Hindlimb muscle (tissue), 1 donor: ENCODE measurements at regions not wholly inside any gene's neighbourhood (a gene's known extent, or its start where the extent isn't known, plus 50 kb on each side); places are given as distances from the start of the nearest gene placed in this dataset.
"Not testable (repeated sequence)": the region's sequence is repeated elsewhere in the genome, so short reads cannot be mapped to it uniquely, and the experiment has no call there.

Source experiments
- DNase-seq: peaks from one replicate; pipeline ENCODE4 v3.0.0-alpha.2; 2013

DNA sequence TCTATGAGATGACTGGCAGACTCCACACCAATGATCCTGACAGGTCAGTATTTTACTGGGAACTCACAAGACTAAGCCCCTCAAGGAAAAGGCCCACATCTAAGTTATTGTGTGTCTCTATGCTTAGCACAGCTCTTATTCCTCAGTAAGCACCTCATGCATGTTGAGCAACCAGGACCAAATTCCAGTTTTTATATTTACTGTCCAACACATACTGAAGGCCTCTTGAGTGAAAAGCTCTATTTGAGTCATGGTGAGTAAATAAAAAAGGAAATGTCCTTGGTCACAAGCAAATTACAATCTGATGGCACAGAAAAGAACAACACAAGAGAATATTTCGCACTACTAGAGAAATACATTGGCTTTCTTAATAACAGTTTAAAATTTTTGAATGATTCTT, 87.9 kb upstream of the ETAA1 start:
- no peak for DNase-seq

DNA sequence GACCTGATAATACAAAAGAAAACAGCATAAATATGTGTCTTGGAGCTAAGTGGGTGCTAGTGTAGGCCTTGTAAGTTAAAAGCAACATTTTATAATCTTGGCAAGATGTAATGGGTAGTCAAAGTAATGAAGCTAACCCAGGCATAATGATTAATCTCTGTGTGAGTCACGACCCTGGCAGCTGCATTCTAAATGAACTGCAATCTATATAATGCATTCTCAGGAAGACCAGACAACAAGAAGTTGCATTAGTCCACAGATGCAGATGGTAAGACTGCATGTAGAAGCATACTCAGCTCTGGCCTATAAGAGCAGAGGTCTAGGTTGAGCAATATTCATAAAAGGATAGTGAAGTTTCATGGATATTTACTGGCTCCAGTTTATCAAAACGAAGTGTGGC, 85.6 kb upstream of the ETAA1 start:
- DNase-seq = no peak

DNA sequence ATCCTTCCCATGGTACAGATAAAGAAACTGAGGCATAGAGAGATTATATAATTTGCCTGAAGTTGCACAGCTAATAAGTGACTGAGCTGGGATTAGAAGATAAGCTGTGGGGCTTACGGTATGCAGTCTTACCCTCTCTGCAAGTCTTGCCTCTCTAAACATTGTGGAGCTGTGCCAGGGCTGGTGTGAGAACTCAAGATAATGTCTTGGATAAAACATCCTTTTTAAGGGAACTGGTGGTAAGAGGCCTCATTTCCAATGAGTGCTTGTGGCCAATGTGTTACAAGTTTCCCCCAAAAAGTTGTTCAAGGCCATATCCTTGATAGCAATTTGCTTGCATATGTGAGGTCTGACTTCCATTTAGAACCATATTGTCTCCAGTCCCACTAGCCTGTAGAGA, 84.3 kb upstream of the ETAA1 start:
- DNase-seq = no peak

DNA sequence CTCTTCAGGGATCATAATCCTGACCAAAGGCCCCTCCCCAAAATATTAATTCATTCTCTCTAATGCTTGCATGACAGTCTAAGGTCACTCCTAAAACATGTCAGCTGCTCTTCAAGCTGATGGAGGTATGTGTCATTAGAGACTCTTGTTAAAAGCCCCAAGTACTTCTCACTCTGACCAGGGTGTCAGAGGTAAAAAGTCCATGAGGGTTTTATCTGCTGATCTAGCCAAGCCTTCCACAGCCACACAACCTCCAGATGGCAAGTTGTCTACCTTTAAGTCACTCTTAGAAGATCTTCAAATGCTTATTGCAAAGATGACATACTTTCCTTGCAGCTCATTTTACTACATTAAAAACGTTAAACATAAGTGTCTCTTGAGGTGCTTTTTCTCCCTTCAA, 83.6 kb upstream of the ETAA1 start:
- no peak for DNase-seq

DNA sequence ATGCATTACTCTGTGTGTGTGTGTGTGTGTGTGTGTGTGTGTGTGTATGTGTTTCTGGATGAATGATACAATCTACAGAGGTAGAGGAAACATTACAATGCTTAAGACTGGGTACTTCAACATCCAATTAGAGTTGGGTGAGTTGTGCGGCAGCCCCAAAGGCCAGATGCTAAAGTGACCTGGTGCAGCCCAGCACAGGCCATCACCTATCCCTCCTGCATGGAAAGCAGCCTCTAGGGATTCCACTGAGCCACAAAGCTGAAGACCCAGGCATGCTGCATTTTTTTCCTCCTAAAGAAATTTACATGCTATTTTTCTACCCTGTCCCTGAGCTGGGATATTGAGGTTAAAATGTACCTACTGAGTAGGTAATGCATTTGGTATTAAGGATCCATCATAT, 79.1 kb upstream of the ETAA1 start:
- no peak for DNase-seq

DNA sequence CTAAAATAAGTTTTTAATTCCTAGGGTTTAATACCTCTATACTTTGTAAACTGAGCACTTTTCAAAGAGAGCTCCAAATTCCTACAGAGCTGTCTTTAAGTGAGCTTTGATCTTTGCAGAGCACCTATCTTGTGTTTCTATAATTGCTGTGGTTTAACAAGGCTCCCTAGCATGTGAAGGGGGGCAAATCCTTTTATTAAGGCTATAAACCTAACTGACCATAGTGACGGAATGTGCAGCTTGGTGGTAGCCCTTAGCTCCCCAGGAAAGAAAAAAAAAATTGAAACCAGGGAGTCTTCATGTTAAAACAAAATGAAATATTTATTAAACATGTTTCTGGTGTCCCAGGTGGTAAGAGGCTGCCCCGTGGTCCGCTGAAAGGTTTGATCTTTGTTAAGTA, 78.6 kb upstream of the ETAA1 start:
- DNase-seq = no peak

DNA sequence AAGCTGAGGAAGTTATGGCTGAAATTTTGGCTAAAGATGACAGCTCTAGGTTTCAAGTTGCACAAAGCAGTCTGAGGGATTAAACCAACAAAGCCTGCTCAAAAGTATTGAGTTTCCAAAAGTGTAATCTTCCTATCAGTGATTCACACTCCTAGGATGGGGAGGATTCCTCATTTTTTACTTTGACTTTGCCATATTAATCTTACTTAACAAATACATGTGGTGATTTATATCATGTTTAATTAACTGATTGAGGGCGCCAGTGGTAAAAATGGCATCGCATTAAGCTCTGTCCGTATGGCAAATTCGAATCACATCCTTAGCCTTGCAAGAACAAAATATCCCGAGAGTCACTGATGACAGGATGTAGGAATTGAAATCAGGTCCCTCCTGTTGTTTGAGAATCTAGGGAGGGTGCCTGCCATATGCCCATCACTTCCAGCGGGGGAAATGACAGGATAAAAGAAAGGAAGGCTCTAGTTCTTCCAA, 78.1 kb upstream of the ETAA1 start:
- DNase-seq = no peak

DNA sequence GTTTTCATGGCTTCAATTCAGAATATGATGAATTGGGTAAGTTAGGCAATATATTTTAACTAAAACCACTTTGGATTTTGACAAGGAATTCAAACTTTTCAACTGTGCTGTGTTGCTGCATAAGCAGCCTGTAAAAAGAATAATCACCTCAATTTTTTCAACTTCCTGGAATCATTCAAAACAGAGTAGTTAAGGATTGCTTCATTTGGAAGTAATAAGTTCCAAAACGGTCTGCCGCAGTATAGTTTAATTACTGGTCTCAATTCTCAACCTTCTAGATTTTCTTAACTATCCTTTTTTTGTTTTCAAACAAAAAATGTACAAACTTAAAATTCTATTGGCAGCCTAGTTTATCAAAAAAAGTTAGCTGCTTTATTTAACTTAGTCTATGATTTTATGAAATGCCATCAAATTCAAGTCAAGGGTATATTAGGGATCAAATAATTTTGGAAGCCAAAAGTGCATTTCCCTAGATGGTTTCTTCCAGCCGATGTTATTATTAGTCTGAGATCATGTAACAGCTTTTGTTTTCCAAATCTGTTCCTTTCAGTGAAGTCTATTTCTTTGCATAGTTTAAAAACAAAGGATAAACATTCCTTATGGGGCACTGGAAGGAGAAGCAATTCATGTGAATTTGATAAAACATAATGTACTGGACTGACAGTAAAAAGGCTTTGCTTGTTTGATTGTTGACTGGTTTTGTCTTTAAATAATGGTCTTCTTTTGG, 76.1 kb upstream of the ETAA1 start:
- no peak for DNase-seq

DNA sequence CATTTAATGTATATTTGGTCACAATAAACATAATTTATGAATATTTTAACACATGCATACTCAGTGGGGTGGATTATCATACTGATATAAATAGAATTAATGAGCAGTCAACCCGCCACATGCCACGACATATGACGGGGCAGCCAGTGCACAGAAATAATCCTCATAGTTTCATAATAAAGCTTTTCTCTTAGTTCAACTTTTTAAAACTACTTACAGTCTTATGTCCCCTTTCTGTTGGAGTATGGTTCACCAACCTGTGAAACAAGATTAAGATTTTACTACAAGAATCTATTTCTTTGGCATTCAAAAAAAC, 75.6 kb upstream of the ETAA1 start:
- DNase-seq = no peak

DNA sequence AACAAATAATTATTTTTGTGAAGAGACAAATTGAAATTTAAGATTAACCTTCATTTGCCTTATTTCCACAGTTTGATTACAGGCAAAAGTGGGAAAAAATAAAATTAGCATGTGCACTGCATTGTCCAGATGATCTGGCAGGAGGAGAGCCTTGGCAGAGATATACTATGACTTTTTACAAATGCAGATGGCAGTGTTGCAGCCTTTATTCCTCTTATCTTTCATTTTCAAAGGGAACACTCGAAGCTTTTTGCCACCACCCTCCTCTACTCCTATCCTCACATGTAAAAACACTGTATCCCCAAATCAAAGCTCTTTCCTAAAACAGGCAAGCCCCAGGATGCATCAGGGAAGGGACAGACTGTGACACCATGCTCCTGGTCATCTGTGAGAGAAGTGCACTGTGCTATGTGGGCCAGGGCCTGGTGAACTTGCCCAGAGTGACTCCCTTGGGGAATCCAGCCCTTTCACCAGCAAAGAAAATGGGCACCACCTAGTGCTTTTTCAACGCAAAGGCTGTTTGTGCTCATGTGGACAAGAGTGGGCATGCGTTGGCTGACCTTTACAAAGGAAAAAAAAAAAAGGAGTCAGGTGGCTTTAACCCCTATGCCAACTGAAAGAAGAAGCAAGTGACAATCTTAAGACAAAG, 74.7 kb upstream of the ETAA1 start:
- DNase-seq = no peak

DNA sequence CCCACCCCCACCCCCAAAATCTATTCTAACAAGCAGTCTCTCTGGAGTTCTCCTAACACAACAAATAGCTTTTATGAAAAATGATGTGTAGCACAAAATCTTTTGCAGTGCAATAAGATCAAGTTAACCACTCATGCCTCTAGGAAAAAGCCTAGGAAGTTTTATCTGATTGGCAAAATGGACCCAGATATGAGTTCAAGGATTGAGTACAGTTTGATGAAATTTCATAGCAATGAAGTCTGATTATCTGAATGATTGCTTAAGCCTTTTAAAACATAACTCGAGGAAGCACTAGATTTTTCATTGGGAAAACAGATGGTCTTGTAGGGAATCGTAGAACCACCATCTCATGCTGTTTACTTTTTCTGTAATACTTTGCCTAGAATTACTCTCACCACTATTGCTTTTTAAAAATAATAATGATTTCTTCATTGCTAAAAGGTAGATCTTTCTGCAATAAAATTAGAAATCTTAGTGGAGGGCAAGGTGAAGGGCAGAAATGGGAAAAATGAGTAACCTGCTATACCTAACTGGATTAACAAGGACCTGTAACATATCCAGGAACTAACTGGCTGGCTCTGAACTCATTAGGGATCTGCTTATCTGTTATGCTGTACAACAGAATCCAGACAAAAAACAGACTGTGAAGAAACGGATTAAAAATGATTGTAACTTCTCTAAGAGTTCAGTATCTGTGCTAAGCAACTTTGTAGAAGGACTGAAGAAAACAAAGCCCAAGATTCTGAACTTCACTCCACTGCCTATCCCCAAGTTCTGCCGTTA, 73.7 kb upstream of the ETAA1 start:
- no peak for DNase-seq

DNA sequence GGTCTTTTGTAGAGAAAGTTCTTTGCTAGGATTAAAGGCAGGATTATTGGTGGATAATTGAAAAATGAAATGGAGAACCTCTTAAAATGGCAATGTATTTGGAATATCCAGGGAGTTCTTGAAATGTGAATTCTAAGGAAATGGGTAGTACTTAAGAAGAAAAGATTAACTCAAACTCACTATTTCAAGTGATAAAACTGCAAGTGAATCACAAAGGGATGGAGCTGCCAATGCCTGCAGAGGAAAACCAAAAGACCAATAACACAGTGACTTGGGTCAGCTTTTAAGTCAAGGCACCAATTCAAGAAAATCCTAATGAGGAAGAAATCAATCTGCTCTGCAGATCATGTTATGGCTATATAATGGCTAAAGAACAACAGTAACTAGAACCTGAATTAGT, 67.6 kb upstream of the ETAA1 start:
- DNase-seq = no peak

DNA sequence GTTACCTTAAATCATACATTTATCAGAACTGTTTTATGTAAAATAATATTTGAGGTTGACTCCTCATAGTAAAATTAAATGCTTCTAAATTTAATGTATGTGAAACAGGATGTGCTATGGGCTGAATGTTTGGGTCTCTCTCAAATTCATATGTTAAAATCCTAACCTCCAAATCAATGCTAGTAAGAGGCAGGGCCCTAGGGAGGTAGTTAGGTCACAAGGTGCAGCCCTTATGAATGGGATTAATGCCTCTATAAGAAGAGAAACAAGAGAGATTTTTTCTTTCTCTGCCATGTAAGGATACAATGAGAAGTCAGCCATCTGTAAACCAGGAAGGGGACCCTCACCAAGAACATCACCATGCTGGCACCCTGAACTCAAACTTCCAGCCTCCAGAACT, 67.2 kb upstream of the ETAA1 start:
- DNase-seq = no peak

DNA sequence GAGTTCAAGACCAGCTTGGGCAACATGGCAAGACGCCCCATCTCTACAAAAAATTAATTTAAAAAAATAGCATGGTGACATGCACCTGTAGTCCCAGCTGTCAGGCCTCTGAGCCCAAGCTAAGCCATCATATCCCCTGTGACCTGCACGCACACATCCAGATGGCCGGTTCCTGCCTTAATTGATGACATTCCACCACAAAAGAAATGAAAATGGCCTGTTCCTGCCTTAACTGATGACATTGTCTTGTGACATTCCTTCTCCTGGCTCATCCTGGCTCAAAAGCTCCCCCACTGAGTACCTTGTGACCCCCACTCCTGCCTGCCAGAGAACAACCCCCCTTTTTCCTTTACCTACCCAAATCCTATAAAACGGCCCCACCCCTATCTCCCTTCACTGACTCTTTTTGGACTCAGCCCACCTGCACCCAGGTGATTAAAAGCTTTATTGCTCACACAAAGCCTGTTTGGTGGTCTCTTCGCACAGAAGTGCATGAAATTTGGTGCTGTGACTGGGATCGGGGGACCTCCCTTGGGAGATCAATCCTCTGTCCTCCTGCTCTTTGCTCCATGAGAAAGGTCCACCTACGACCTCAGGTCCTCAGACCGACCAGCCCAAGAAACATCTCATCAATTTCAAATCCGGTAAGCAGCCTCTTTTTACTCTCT, 65.6 kb upstream of the ETAA1 start:
- DNase-seq = not testable (repeated sequence)

DNA sequence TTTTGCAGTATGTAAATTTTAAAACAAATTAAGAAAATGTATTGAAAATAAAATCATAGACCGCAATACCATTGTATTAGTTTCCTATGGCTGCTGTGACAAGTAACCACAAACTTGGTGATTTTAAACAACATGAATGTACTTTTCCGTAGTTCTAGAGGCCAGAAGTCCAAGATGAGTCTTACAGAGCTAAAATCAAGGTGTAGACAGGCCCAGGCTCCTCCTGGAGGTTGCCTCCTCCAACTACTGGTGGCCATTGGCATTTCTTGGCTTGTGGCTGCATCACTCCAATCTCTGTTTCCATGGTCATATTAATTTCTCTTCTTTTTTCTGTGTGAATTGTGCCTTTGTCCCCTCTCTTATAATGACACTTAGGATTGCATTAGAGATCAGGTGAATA, 59.2 kb upstream of the ETAA1 start:
- DNase-seq = no peak

DNA sequence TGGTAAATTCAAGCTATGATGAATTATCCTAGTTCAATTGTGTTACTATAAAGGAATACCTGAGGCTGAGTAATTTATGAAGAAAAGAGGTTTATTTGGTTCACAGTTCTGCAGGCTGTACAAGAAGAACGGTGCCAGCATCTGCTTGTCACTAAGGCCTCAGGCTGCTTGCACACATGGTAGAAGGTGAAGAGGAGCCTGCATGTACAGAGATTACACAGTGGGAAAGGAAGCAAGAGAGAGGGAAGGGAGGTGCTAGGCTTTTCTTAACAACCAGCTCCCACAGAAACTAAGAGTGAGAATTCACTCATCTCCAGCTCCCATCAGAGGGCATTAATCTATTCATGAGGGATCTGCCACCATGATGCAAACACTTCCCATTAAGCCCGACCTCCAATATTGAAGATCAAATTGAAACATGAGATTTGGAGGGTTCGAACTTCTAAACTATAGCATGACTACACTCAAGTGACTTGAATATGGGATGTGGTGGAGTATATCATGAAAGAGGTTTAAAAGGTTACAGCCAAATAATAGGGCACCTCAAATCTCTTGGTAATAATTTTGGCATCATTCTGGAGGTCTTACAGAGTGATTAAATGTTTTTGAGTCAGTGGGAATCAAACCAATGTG, 58.4 kb upstream of the ETAA1 start:
- DNase-seq = no peak

DNA sequence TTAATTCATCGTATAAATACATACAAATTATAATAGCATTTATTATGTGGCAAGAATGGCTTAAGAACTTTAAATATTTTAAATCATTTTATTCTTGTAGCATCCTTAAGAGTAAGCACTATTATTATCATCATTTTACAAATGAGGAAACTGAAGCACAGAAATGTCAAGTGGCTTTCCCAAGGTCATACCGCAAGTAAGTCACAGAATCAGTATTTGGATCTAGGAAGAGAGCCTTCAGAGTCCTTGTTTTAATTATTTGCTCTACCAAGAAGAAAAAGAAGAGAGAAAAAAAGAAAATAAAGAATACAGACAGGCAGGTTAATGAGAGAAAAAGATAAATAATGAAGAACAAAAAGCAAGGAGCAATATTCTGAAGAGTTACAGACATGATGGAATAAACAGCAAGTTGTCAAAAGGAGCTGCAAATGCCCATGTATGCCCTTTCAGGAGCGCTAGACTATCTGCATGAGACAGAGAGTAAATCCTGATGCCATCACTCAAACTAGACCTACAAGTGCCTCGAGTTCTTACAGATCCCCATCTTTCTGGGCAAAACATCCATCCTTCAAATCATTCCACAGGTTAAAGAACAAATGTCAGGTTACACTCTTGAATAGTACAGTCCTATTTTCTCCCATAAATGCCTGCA, 57.8 kb upstream of the ETAA1 start:
- no peak for DNase-seq

DNA sequence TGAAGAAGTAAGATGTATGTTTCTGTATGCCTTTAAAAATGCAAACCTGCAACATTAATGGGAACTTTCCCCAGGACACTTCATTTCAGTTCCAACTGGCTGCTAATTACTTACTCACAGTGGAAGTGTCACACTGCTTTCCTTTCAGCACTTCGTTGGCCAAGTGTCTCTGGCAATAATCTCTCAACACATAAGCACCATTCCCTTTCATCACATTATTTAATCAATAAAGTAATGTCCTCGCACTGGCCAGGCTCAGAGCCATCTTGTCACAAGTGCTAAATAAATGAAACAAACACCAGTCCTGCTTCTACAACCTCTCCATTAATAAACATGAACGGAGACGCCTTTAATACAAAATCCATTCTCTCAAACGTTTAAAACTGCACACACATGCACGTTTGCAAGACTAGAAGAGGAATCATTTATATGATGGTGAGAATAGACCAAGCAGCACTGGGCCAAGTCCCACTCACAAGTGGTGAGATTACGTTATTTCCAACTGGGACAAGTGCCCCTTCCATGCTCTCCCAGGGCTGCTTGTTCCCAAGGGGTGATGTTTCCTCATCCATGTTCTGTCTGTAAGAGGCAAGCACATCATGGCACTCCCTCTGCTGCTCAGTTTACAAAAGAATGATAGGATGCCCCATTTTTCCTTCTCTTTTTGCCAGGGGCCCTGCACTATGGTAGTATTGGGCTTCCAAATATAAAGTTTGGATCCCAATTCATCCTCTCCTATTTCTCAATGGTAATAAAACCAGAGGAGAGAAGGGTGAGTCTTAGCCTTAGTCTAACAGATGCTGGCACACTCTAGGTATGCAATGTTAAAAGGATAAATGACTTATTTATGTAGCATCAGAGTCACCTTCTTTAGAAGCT, 56.8 kb upstream of the ETAA1 start:
- DNase-seq = no peak

DNA sequence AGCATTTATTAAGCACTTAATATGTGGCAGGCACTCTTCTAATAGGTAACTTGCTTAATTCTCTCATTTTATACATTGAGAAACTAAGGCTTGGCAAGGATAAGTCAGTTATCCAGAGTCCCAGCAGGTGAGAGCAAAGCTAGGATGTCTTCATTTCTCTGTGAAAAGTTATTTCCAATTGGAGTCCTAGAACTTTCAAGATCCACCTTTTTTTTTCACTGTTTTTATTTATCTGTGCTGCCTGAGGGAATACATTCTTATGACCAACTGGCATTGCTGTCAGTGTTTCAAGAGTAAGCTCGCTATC, 56.2 kb upstream of the ETAA1 start:
- no peak for DNase-seq

DNA sequence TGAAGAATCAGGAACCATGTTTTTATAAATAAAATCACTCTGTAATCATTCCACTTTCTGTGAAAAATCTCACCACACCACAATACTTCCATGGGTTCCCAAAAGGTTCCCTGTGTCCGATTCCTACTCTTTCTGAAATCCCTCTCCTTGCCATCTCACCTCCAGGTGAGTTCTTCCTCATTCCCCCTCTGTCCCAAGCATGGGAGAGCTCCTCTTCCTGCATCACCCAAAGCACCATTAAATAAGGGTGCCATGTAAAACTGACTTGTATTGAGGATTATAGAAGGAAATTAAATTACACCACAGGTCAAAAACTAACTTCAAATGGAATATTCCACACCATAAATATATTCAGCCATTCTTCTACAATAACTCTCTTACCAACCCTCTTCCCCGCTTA, 55.8 kb upstream of the ETAA1 start:
- no peak for DNase-seq

DNA sequence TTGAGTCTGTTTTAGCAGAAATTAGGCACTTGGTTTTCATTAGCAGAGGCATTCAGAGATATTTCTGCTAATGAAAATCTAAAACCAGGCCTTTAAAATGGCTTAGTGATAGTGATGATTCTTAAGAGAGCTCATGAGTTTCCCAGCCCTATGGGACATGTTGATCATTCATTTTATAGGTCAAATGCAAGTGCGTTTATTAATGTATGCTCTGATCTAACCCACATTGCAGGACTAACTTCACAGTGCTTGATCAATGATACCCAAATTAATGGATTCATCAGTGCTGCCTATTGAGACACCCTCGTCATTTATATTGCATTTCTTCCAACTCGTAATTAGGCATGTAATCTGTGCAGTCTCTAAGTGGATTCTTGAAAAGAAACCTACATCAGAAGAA, 54.7 kb upstream of the ETAA1 start:
- no peak for DNase-seq
